Neural progenitor cell (in vitro differentiated cells): ENCODE measurements at regions not wholly inside any gene's neighbourhood (a gene's known extent, or its start where the extent isn't known, plus 50 kb on each side); places are given as distances from the start of the nearest gene placed in this dataset.

Source experiments
- DNase-seq: peaks from one replicate; pipeline ENCODE4 v3.0.0-alpha.2; 2016; ENCODE audit warnings: low spot score
- H2AFZ ChIP-seq: fragments of 200-600 bp; sonication (generic); replicated peaks from 2 replicates; pipeline ENCODE4 v1.6.1; 2016; ENCODE audit warnings: antibody characterized with exemption
- H3F3A ChIP-seq: fragments of 200-600 bp; sonication (generic); 2 replicates; pipeline ENCODE4 v1.6.1; 2016; ENCODE audit warnings: antibody characterized with exemption, low read depth
- H3K27ac ChIP-seq: fragments of 200-600 bp; sonication (generic); 2 replicates; pipeline ENCODE4 v1.5.1; 2016; ENCODE audit warnings: mild to moderate bottlenecking
- H3K27me3 ChIP-seq: fragments of 200-600 bp; sonication (generic); 2 replicates; pipeline ENCODE4 v1.6.1; 2016; ENCODE audit warnings: mild to moderate bottlenecking, moderate library complexity
- H3K36me3 ChIP-seq: fragments of 200-600 bp; sonication (generic); 2 replicates; pipeline ENCODE4 v1.5.1; 2016
- H3K4me1 ChIP-seq: fragments of 200-600 bp; sonication (generic); 2 replicates; pipeline ENCODE4 v1.6.1; 2016; ENCODE audit warnings: mixed run types
- H3K4me2 ChIP-seq: fragments of 200-600 bp; sonication (generic); 2 replicates; pipeline ENCODE4 v1.6.1; 2016
- H3K4me3 ChIP-seq: fragments of 200-600 bp; sonication (generic); 2 replicates; pipeline ENCODE4 v1.5.1; 2016
- H3K79me2 ChIP-seq: fragments of 200-600 bp; sonication (generic); 2 replicates; pipeline ENCODE4 v1.6.1; 2016; ENCODE audit warnings: low read depth
- H3K9ac ChIP-seq: fragments of 200-600 bp; sonication (generic); 2 replicates; pipeline ENCODE4 v1.6.1; 2016
- H3K9me3 ChIP-seq: fragments of 200-600 bp; sonication (generic); 2 replicates; pipeline ENCODE4 v1.5.1; 2016; ENCODE audit warnings: low read depth
- H4K20me1 ChIP-seq: fragments of 200-600 bp; sonication (generic); 2 replicates; pipeline ENCODE4 v1.6.1; 2016; ENCODE audit warnings: low read depth
- H3K27ac Mint-ChIP-seq: 3 replicates; pipeline ENCODE4 v1.8.0; 2021; ENCODE audit warnings: mixed read lengths
- H3K27me3 Mint-ChIP-seq: 2 replicates; pipeline ENCODE4 v1.8.0; 2022; ENCODE audit warnings: low read depth, mild to moderate bottlenecking, inconsistent platforms, moderate library complexity, mixed read lengths; ENCODE audit not compliant: insufficient read depth
- H3K36me3 Mint-ChIP-seq: 3 replicates; pipeline ENCODE4 v1.8.0; 2021; ENCODE audit warnings: mixed read lengths
- H3K4me1 Mint-ChIP-seq: 3 replicates; pipeline ENCODE4 v1.8.0; 2021; ENCODE audit warnings: mixed read lengths
- H3K4me3 Mint-ChIP-seq: 3 replicates; pipeline ENCODE4 v1.8.0; 2021; ENCODE audit warnings: mild to moderate bottlenecking, moderate library complexity, mixed read lengths
- H3K9me3 Mint-ChIP-seq: 3 replicates; pipeline ENCODE4 v1.8.0; 2020; ENCODE audit warnings: mixed read lengths
- EZH2 ChIP-seq: fragments of 200-600 bp; sonication (generic); IDR thresholded peaks from 2 replicates; pipeline ENCODE4 v1.6.1; 2017; ENCODE audit warnings: antibody characterized with exemption, mild to moderate bottlenecking, moderate library complexity
- EZH2phosphoT487 ChIP-seq: fragments of 200-600 bp; sonication (generic); IDR thresholded peaks from 2 replicates; pipeline ENCODE4 v1.6.1; 2017; ENCODE audit warnings: antibody characterized with exemption
- TF ChIP-seq, protein P1 (sequence below): fragments of 200-600 bp; sonication (generic); IDR thresholded peaks from 2 replicates; pipeline ENCODE4 v1.5.1; 2017; ENCODE audit warnings: antibody characterized with exemption, mild to moderate bottlenecking

DNA sequence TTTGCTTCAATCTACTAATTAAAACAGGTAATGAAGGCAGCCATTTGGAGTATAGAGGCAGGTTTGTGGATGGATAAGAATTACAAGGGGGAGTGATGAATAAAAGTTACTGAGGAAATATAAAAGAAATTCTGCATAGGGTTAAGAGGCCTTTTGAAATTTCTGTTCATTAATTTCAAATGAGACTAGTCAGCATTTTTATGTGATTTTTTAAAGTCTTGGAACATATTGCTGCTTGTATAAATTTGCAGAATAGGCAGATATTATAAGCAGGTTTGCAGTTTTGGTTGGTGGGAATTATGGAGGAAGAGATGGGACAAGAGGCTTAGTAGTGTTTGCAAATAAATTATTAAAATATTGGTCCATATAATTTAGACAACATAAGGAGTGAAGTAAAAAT lies 750.4 kb upstream of the AGA start:
- H3K27ac ChIP-seq, result no peak overlapping the region

DNA sequence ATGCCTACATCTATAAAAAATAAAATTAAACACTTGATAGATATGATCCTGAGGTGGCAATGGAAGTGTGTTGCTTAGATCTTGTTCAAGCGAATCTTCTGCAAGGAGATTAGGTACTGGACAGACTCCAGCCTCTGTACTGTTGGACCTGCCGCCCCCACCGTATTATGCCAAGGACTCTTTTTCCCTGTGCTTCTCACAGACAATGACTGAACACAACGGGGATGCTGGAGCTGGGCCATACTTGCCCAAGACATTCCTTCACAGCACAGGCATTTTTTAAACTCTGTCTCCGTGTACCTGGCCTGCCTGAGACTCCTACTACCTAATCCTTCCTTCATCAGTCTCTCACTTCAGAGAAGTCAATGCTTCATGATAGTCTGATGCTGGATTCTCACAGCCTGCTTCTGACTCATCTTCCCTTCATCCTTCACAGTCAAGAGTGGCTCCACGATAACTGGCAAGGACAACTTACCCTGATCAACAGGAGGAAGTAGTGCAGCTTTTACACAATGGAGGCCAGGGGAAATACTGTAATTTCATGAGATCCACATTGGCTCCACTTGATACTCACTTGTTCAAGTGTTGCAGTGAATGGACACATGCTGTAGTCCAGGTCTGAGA lies 754.6 kb upstream of the AGA start:
- Histone ChIP-seq H3K27ac (no peak overlapping the region), H3K4me3 (no peak overlapping the region)
- H3K27ac Mint-ChIP-seq, result no peak overlapping the region

More for the DNA sequence above, 750.4 kb upstream of the AGA start:
- no peak for DNase-seq
- no peaks in the 10 kb centered on the region for H3K4me1 ChIP-seq
- Mint-ChIP-seq H3K4me1 (no peaks in the 10 kb centered on the region), H3K36me3 (no peaks in the 10 kb centered on the region), H3K27me3 (no peaks in the 10 kb centered on the region), H3K9me3 (no peaks in the 10 kb centered on the region), H3K27ac (no peak overlapping the region), H3K4me3 (no peak overlapping the region)
- no peaks in the 10 kb centered on the region for H3K79me2 ChIP-seq
- H3K36me3 ChIP-seq, result no peaks in the 10 kb centered on the region
- H4K20me1 ChIP-seq, result no peaks in the 10 kb centered on the region
- no peaks in the 10 kb centered on the region for H3K9me3 ChIP-seq
- H3K4me2 ChIP-seq, result no peak overlapping the region
- TF ChIP-seq, protein P1, sequence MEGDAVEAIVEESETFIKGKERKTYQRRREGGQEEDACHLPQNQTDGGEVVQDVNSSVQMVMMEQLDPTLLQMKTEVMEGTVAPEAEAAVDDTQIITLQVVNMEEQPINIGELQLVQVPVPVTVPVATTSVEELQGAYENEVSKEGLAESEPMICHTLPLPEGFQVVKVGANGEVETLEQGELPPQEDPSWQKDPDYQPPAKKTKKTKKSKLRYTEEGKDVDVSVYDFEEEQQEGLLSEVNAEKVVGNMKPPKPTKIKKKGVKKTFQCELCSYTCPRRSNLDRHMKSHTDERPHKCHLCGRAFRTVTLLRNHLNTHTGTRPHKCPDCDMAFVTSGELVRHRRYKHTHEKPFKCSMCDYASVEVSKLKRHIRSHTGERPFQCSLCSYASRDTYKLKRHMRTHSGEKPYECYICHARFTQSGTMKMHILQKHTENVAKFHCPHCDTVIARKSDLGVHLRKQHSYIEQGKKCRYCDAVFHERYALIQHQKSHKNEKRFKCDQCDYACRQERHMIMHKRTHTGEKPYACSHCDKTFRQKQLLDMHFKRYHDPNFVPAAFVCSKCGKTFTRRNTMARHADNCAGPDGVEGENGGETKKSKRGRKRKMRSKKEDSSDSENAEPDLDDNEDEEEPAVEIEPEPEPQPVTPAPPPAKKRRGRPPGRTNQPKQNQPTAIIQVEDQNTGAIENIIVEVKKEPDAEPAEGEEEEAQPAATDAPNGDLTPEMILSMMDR, result no peak
- TF ChIP-seq EZH2phosphoT487 (no peak), EZH2 (no peak)
- H2AFZ ChIP-seq, result no peak overlapping the region
- no peaks in the 10 kb centered on the region for H3F3A ChIP-seq
- no peak overlapping the region for H3K4me3 ChIP-seq
- no peak overlapping the region for H3K9ac ChIP-seq
- no peaks in the 10 kb centered on the region for H3K27me3 ChIP-seq

DNA sequence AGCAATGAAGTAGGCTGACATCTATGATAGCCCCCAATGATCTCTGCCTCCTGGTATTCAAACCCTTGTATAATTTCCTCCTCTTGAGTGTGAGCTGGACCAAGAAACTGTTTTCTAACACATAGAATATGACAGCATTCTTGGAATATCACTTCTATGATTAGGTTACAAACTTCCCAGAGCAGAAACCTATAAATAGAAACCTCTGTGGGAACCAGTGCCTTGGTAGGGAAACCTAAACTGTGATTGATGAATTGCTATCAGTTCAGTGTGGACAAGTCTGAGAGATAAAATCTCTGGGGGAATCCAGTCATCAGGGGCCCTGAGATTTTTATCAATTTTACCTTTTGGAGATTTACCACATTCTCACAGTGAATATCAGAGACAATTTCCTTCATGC lies 756.5 kb upstream of the AGA start:
- Mint-ChIP-seq H3K27me3 (no peaks in the 10 kb centered on the region), H3K36me3 (no peaks in the 10 kb centered on the region), H3K27ac (no peak overlapping the region), H3K4me3 (no peak overlapping the region), H3K9me3 (no peaks in the 10 kb centered on the region), H3K4me1 (no peaks in the 10 kb centered on the region)
- no peak overlapping the region for H3K27ac ChIP-seq
- DNase-seq, result no peak
- no peaks in the 10 kb centered on the region for H3F3A ChIP-seq
- no peaks in the 10 kb centered on the region for H4K20me1 ChIP-seq
- H3K4me1 ChIP-seq, result no peaks in the 10 kb centered on the region
- H3K4me3 ChIP-seq, result no peak overlapping the region
- no peaks in the 10 kb centered on the region for H3K9me3 ChIP-seq
- H2AFZ ChIP-seq, result no peak overlapping the region
- H3K27me3 ChIP-seq, result no peaks in the 10 kb centered on the region
- no peak overlapping the region for H3K4me2 ChIP-seq
- H3K36me3 ChIP-seq, result no peaks in the 10 kb centered on the region
- TF ChIP-seq, protein P1, result no peak
- TF ChIP-seq EZH2phosphoT487, result no peak
- TF ChIP-seq EZH2, result no peak
- no peaks in the 10 kb centered on the region for H3K79me2 ChIP-seq
- H3K9ac ChIP-seq, result no peak overlapping the region

More for the DNA sequence above, 754.6 kb upstream of the AGA start:
- Mint-ChIP-seq H3K4me3 (no peak overlapping the region), H3K36me3 (no peaks in the 10 kb centered on the region), H3K27me3 (no peaks in the 10 kb centered on the region), H3K9me3 (no peaks in the 10 kb centered on the region), H3K4me1 (no peaks in the 10 kb centered on the region)
- no peak overlapping the region for H3K4me2 ChIP-seq
- H3F3A ChIP-seq, result no peaks in the 10 kb centered on the region
- H3K9me3 ChIP-seq, result no peaks in the 10 kb centered on the region
- no peaks in the 10 kb centered on the region for H3K79me2 ChIP-seq
- no peaks in the 10 kb centered on the region for H4K20me1 ChIP-seq
- H3K4me1 ChIP-seq, result no peaks in the 10 kb centered on the region
- no peaks in the 10 kb centered on the region for H3K36me3 ChIP-seq
- H3K9ac ChIP-seq, result no peak overlapping the region
- no peaks in the 10 kb centered on the region for H3K27me3 ChIP-seq
- no peak overlapping the region for H2AFZ ChIP-seq
- no peak for DNase-seq
- TF ChIP-seq EZH2phosphoT487 (no peak), EZH2 (no peak)
- TF ChIP-seq, protein P1, result no peak
